Gastrocnemius medialis (tissue), 4 donors: ENCODE measurements at regions not wholly inside any gene's neighbourhood (a gene's known extent, or its start where the extent isn't known, plus 50 kb on each side); places are given as distances from the start of the nearest gene placed in this dataset.

ENCODE experiments used
- ATAC-seq, 2 donors: fragments of 150-250 bp; one replicate each; pipeline ENCODE4 v1.9.1; 2016
- DNase-seq, 2 donors: peaks; one replicate each; pipeline ENCODE4 v3.0.0-alpha.2; 2019
- H3K27ac ChIP-seq, 4 donors: fragments of 200-600 bp; sonication (generic); 1 replicate in 1 of 4; 2 replicates in 3 of 4; pipeline ENCODE4 v1.5.1; 2016 to 2018; ENCODE audit warnings: mild to moderate bottlenecking in 2 of 4, moderate library complexity in 1 of 4
- H3K27me3 ChIP-seq, 3 donors: fragments of 200-600 bp; sonication (generic) in 2 of 3; 1 replicate in 1 of 3; 2 replicates in 2 of 3; pipeline versions ENCODE4 v1.5.1 to v1.6.0; 2016 to 2019; ENCODE audit warnings: mild to moderate bottlenecking in 1 of 3, moderate library complexity in 1 of 3
- H3K36me3 ChIP-seq, 2 donors: fragments of 200-600 bp; sonication (generic) in 1 of 2; one replicate each; pipeline ENCODE4 v1.5.1; 2017 to 2018
- H3K4me1 ChIP-seq, 2 donors: fragments of 200-600 bp; sonication (generic) in 1 of 2; one replicate each; pipeline ENCODE4 v1.5.1; 2016 to 2017; ENCODE audit warnings: mild to moderate bottlenecking in 2 of 2
- H3K4me3 ChIP-seq, 4 donors: fragments of 200-600 bp; sonication (generic) in 3 of 4; 1 replicate in 1 of 4; 2 replicates in 3 of 4; pipeline ENCODE4 v1.5.1; 2016 to 2019; ENCODE audit warnings: mild to moderate bottlenecking in 2 of 4
- H3K9me3 ChIP-seq, 3 donors: fragments of 200-600 bp; sonication (generic) in 2 of 3; 1 replicate in 1 of 3; 2 replicates in 2 of 3; pipeline ENCODE4 v1.5.1; 2016 to 2019
- POLR2A ChIP-seq, 2 donors: fragments of 450-650 bp; IDR thresholded peaks; one replicate each; pipeline ENCODE4 v1.6.1; 2017; ENCODE audit warnings: antibody characterized with exemption in 2 of 2, mild to moderate bottlenecking in 2 of 2, moderate library complexity in 2 of 2
- in situ Hi-C, 4 donors: fragments of 200-750 bp; cut with MboI; loops; one replicate each; pipeline versions ENCODE4 v1.15.0 to v1.8.0; 2017; ENCODE audit warnings: low sequenced_read_pairs in 4 of 4
- intact Hi-C: fragments of 100-400 bp; cut with DNase I; formaldehyde crosslinking; loops from one replicate; pipeline ENCODE4 v1.15.1; 2023; ENCODE audit warnings: low total_unique reads
- TF ChIP-seq, protein P1 (sequence below), 5 experiments: fragments of 450-650 bp in 3 of 5; fragments of 200-600 bp in 2 of 5; sonication (generic) in 2 of 5; IDR thresholded peaks in 4 of 5; conservative IDR thresholded peaks in 1 of 5; 1 replicate in 4 of 5; 2 replicates in 1 of 5; pipeline ENCODE4 v1.5.1; 2016 to 2019; ENCODE audit warnings: antibody characterized with exemption in 5 of 5, mild to moderate bottlenecking in 3 of 5, moderate library complexity in 3 of 5

DNA sequence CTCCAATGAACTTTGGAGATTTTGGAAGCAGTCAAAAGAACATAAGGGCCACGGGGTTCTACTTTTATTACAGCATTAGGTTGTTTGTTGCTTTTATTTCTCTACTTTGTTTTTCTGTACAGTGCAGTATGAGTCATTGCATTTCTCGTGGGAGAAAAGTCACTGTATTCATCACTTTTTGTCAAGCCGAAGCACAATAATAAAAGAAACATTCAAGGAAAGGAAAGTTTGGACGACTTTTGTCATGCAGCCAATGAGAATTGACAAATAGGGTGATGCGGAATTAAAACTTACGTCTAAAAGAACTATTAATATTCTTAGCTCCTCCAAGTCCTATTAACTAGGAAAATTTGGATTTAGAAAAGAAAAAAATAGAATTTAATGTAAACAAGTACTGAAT lies 209.9 kb downstream of the TMEM182 start:
- no peaks in the 10 kb centered on the region for H3K9me3 ChIP-seq
- no peak for ATAC-seq
- H3K36me3 ChIP-seq = no peaks in the 10 kb centered on the region
- no peaks in the 10 kb centered on the region for H3K27me3 ChIP-seq
- H3K4me1 ChIP-seq = peaks cover 0 to 7% of the 10 kb centered on the region in 2 donors
- intact Hi-C loops (no loop called here), in situ Hi-C loops (no loop called here)
- H3K4me3 ChIP-seq = no peak overlapping the region
- no peak for DNase-seq
- H3K27ac ChIP-seq = no peak overlapping the region
- TF ChIP-seq, protein P1, sequence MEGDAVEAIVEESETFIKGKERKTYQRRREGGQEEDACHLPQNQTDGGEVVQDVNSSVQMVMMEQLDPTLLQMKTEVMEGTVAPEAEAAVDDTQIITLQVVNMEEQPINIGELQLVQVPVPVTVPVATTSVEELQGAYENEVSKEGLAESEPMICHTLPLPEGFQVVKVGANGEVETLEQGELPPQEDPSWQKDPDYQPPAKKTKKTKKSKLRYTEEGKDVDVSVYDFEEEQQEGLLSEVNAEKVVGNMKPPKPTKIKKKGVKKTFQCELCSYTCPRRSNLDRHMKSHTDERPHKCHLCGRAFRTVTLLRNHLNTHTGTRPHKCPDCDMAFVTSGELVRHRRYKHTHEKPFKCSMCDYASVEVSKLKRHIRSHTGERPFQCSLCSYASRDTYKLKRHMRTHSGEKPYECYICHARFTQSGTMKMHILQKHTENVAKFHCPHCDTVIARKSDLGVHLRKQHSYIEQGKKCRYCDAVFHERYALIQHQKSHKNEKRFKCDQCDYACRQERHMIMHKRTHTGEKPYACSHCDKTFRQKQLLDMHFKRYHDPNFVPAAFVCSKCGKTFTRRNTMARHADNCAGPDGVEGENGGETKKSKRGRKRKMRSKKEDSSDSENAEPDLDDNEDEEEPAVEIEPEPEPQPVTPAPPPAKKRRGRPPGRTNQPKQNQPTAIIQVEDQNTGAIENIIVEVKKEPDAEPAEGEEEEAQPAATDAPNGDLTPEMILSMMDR (IDR thresholded peaks at IDR 0.05 in 4 of 5, conservative IDR thresholded peaks at IDR 0.05 in 1 of 5) = no peak
- no peak for TF ChIP-seq POLR2A (IDR thresholded peaks at IDR 0.05)

DNA sequence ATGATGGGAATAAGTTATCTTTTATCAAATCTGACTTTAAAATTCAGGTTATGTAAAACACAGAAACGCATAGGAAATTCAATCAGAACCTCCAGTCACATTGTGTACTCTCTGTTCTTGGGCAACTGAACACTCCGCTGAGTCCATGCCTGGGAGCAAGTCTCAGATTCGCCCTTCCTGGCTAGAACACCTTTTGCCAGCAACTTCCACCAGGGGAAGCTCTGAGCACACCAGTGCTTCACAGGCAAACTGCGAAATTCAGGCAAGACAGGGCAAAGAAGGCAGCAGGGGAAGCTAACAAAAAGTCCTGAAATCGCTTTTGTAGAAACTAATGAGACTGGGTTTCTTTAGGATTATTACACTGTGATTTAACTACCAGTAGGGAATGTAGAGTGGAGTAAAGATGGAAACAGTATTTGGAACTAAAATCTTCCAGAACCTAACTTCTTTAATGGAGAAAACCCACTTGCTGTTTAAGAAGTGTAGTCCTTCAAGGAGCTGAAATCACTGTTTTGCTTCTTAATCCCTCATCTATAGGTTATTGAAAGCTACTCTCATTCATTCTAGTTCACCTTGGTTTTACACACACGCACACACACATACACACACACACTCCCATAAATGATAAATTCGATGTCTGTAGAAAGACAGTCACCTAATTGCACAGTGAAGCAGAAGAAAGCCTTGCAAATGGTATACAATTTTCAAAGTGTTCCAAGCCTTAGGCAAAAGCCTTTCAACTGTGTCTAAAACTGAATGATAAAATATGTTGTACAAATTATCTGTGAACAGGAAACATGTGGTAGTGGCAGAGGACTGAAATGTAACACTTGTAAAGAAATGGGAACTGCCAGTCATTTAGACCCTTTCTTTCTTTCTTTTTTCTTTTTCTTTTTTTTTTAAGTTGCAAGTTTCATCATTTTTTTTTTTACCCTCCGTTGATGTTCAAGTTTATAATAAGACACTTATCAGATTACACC lies 214.5 kb downstream of the TMEM182 start:
- TF ChIP-seq, protein P1 (IDR thresholded peaks at IDR 0.05 in 4 of 5, conservative IDR thresholded peaks at IDR 0.05 in 1 of 5) = peak in 4 of 5 experiments; percentile 36 to 57 (median 52)
- TF ChIP-seq POLR2A (IDR thresholded peaks at IDR 0.05) = no peak
- H3K4me3 ChIP-seq = no peak overlapping the region
- DNase-seq (peak; percentile 12 to 30), ATAC-seq (peak; percentile 92 to 93)
- no peak overlapping the region for H3K27ac ChIP-seq
- no peaks in the 10 kb centered on the region for H3K36me3 ChIP-seq
- peaks cover 0 to 15% of the 10 kb centered on the region in 2 donors for H3K4me1 ChIP-seq
- no peaks in the 10 kb centered on the region for H3K9me3 ChIP-seq
- intact Hi-C loops = no loop called here
- in situ Hi-C loops = no loop called here
- no peaks in the 10 kb centered on the region for H3K27me3 ChIP-seq

DNA sequence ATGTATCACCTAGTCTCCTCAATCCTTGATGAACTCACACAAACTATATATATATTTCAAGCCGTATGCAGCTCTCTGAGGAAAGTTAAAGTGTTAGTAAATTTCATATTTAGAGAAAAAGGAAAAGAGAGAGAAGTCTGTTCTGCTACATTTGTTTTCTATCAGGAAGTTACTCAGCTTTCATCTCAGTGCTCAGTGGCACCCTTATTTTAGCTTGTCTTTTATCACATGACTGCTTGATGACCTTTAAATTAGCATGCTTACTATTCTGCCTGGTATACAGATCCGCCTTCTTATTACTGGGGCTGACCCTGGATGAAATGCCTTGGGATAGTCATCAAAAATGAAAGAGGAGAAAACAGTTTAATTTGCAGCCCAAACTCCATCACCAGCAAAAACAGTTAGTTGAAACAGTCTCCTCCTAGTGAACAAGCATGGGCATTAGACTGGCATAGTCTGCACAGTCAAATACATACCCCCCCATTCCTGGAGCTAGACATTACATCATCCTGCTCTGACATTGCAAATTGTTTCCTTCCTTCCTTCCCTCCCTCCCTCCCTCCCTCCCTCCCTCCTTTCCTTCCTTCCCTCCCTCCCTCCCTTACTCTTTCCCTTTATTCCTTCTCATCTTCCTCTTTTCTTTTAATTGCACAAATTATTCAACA lies 215.7 kb downstream of the TMEM182 start:
- intact Hi-C loops = no loop called here
- DNase-seq (no peak), ATAC-seq (no peak)
- H3K9me3 ChIP-seq = no peaks in the 10 kb centered on the region
- in situ Hi-C loops = no loop called here
- no peaks in the 10 kb centered on the region for H3K27me3 ChIP-seq
- no peak overlapping the region for H3K27ac ChIP-seq
- H3K36me3 ChIP-seq = no peaks in the 10 kb centered on the region
- no peak overlapping the region for H3K4me3 ChIP-seq
- H3K4me1 ChIP-seq = peaks cover 0 to 15% of the 10 kb centered on the region in 2 donors
- TF ChIP-seq, protein P1 (IDR thresholded peaks at IDR 0.05 in 4 of 5, conservative IDR thresholded peaks at IDR 0.05 in 1 of 5) = no peak
- no peak for TF ChIP-seq POLR2A (IDR thresholded peaks at IDR 0.05)

DNA sequence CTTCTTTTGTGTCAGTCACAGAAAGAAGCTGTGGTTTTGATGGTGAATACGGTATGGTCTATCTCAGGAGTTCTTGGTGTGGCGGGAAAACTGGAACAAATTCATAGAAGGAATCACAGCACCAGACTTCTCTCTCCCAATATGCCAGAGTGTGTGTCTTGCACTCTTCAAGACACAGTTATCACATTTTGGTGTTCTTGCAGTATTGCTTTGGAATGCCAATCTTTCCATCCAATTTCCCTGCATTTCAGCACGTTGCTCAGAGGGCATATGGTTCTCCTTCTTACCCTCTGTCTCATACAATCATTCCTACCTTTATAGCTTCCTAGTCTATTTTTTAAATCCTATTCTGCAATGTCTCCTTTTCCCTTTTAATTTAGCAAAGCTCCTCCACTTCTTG lies 216.3 kb downstream of the TMEM182 start:
- TF ChIP-seq, protein P1 (IDR thresholded peaks at IDR 0.05 in 4 of 5, conservative IDR thresholded peaks at IDR 0.05 in 1 of 5) = no peak
- TF ChIP-seq POLR2A (IDR thresholded peaks at IDR 0.05) = no peak
- Histone ChIP-seq H3K36me3 (no peaks in the 10 kb centered on the region), H3K4me1 (peaks cover 0 to 15% of the 10 kb centered on the region in 2 donors), H3K27ac (no peak overlapping the region), H3K9me3 (no peaks in the 10 kb centered on the region), H3K27me3 (no peaks in the 10 kb centered on the region), H3K4me3 (no peak overlapping the region)
- DNase-seq = no peak
- ATAC-seq = no peak
- in situ Hi-C loops = no loop called here
- intact Hi-C loops = no loop called here
